ENCODE measurements at regions not wholly inside any gene's neighbourhood (a gene's known extent, or its start where the extent isn't known, plus 50 kb on each side); places are given as distances from the start of the nearest gene placed in this dataset.
A peak's percentile ranks its signal among the peaks of the same experiment; 100 is the strongest.

DNA sequence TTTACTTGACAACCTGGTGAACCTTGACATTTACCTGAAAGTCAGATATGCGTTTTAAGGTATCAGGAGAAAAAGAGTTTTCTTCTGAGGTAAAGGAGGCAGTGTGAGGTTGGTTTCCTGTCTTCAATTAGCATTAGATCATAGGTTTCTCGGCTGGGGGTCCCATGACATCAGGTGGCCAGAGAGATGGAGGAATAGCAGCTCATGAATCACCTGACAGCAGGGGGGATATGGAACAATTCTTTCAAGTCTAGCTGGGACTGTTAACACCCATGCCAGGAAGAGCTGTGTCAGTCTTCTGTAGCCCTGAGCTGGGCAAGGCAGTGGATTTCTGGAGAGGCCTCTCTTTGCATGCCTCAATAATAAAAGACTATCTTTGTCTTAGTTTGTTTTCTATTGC is 108.0 kb upstream of the TMEM170B start:
- DNase-seq: no peak
- Histone ChIP-seq H3K36me3 (no peaks in the 10 kb centered on the region), H3K9me3 (no peaks in the 10 kb centered on the region), H3K27me3 (no peaks in the 10 kb centered on the region), H3K4me3 (no peak overlapping the region), H3K4me1 (peaks cover 81% of the 10 kb centered on the region), H3K27ac (peak overlapping the region; percentile 78)
- intact Hi-C loops (cut with DNase I): no loop called here
- no peak for ATAC-seq
- TF ChIP-seq, protein P1, sequence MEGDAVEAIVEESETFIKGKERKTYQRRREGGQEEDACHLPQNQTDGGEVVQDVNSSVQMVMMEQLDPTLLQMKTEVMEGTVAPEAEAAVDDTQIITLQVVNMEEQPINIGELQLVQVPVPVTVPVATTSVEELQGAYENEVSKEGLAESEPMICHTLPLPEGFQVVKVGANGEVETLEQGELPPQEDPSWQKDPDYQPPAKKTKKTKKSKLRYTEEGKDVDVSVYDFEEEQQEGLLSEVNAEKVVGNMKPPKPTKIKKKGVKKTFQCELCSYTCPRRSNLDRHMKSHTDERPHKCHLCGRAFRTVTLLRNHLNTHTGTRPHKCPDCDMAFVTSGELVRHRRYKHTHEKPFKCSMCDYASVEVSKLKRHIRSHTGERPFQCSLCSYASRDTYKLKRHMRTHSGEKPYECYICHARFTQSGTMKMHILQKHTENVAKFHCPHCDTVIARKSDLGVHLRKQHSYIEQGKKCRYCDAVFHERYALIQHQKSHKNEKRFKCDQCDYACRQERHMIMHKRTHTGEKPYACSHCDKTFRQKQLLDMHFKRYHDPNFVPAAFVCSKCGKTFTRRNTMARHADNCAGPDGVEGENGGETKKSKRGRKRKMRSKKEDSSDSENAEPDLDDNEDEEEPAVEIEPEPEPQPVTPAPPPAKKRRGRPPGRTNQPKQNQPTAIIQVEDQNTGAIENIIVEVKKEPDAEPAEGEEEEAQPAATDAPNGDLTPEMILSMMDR (IDR thresholded peaks at IDR 0.05): no peak

DNA sequence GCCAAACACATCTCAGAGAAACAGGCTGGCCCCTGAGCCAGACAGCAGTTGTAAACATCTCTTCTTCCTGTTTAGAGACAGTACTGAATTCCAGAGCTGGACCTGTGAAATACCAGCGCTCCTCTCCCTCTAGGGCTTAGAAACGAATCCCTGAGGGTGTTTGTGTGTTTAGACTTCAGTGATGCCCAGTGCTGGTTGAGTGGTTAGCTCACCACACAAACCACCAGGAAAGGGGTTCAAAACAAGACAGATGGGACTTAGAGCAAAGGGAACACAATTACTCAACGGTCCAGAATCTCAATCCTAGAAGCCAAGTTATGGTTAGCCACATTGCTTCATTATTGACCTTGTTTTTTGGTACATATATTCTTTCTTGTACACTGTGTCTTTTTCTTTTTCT is 108.7 kb upstream of the TMEM170B start:
- no peak for DNase-seq
- Histone ChIP-seq H3K36me3 (no peaks in the 10 kb centered on the region), H3K4me3 (no peak overlapping the region), H3K27me3 (no peaks in the 10 kb centered on the region), H3K9me3 (no peaks in the 10 kb centered on the region), H3K4me1 (peaks cover 81% of the 10 kb centered on the region), H3K27ac (peak overlapping the region; percentile 78)
- intact Hi-C loops (cut with DNase I): no loop called here
- ATAC-seq: peak; percentile 33
- TF ChIP-seq, protein P1 (IDR thresholded peaks at IDR 0.05): no peak

DNA sequence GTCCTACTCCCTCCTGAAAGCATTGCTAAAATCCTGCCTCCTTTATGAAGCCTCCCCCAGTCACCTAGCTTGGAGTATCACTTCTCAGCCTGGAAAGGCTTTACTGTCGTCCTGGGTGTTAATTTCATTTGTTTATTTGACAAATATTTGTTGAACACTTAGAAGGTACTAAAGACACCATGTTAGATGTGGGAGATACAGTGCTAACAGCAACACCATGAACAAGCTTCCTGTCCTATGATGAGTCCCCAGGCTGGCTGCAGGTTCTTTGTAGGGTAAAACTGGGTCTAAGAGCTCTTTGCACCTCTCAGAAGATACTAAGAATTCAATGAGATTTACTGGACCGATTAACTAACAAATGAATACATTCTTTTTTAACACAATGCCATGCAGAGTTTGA is 109.2 kb upstream of the TMEM170B start:
- H3K27ac ChIP-seq: peak overlapping the region; percentile 78
- DNase-seq: no peak
- H3K4me3 ChIP-seq: no peak overlapping the region
- peak; percentile 36 for ATAC-seq
- H3K9me3 ChIP-seq: no peaks in the 10 kb centered on the region
- H3K4me1 ChIP-seq: peaks cover 77% of the 10 kb centered on the region
- H3K36me3 ChIP-seq: no peaks in the 10 kb centered on the region
- TF ChIP-seq, protein P1 (IDR thresholded peaks at IDR 0.05): no peak
- no peaks in the 10 kb centered on the region for H3K27me3 ChIP-seq
- intact Hi-C loops (cut with DNase I): no loop called here

DNA sequence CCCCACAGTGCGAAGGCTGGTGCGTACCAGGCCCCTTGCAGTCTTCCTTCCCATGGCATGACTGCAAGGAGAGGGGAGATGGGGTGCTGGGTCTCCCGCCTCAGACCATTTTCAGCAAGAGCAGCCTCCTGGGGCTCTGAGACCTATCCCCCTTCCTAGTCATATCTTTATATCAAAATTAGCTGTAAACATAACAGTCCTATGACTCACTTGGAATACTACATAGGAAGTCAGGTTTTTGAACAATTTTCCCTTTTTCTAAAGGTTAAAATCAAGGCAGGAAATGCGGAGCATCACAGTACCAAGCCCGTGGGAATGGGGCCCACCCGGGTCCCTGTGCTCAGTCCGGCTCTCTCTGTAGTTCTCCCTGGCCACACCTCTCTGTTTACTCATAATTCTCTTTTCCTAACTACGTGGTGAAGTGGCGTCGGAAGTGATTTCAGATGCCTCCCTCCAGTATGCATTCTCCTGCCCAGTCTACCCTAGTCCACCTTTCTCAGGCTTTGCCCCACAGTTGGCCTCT is 109.8 kb upstream of the TMEM170B start:
- no peak for DNase-seq

DNA sequence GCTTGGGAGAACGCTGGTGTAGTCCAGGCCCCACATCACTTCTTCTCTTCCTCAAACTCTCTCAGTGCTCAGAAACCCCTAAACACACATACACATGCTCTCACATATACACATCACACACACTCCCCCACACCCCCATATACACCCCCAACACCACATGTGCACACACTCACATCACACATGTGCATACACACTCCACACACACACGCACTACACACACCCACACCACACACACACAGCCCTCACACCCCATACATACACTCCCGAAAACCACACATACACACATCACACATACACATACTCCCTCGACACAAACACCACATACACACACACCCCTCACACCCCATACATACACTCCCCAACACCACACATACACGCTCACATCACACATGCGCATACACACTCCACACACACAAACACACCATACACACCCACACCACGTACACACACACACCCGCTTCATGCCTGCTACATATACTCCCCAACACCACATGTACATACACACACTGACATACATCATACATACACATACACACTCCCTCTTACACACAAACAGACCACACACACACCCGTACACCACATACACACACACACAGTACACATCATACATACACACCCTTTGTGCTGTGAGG is 110.3 kb upstream of the TMEM170B start:
- Histone ChIP-seq H3K36me3 (no peaks in the 10 kb centered on the region), H3K27ac (peak overlapping the region; percentile 78), H3K4me1 (peaks cover 69% of the 10 kb centered on the region), H3K4me3 (no peak overlapping the region), H3K27me3 (no peaks in the 10 kb centered on the region), H3K9me3 (no peaks in the 10 kb centered on the region)
- intact Hi-C loops (cut with DNase I): no loop called here
- no peak for DNase-seq
- peak; percentile 5 for ATAC-seq
- TF ChIP-seq, protein P1 (IDR thresholded peaks at IDR 0.05): no peak

More for the DNA sequence above, 109.8 kb upstream of the TMEM170B start:
- peak overlapping the region; percentile 78 for H3K27ac ChIP-seq
- H3K27me3 ChIP-seq: no peaks in the 10 kb centered on the region
- TF ChIP-seq, protein P1 (IDR thresholded peaks at IDR 0.05): no peak
- ATAC-seq: peak; percentile 67
- H3K9me3 ChIP-seq: no peaks in the 10 kb centered on the region
- no peak overlapping the region for H3K4me3 ChIP-seq
- intact Hi-C loops (cut with DNase I): no loop called here
- H3K4me1 ChIP-seq: peaks cover 74% of the 10 kb centered on the region
- no peaks in the 10 kb centered on the region for H3K36me3 ChIP-seq

Measured in upper lobe of right lung (tissue), 1 donor.